GM23338 (cell line): ENCODE measurements at regions not wholly inside any gene's neighbourhood (a gene's known extent, or its start where the extent isn't known, plus 50 kb on each side); places are given as distances from the start of the nearest gene placed in this dataset.

ENCODE experiments used
- CREB1 ChIP-seq: fragments of 250-450 bp; sonication (Bioruptor Pico); IDR thresholded peaks from 2 replicates; pipeline ENCODE4 v1.5.0; 2020; ENCODE audit warnings: low read depth, mild to moderate bottlenecking, moderate library complexity
- CTCF ChIP-seq, 2 experiments: fragments of 200-600 bp in 1 of 2; sonication (generic) in 1 of 2; conservative IDR thresholded peaks; 2 replicates each; pipeline versions ENCODE4 v1.5.1 to v1.6.1; 2016 to 2017; ENCODE audit warnings: antibody characterized with exemption in 2 of 2, low read depth in 2 of 2, mild to moderate bottlenecking in 2 of 2, moderate library complexity in 1 of 2
- EZH2 ChIP-seq: fragments of 200-600 bp; sonication (generic); IDR thresholded peaks from one replicate; pipeline ENCODE4 v1.8.0; 2017; ENCODE audit warnings: antibody characterized with exemption, mild to moderate bottlenecking, low read depth; ENCODE audit not compliant: unreplicated experiment
- TF ChIP-seq, protein P1 (sequence below): IDR thresholded peaks from one replicate; pipeline ENCODE4 v1.6.1; 2018; ENCODE audit warnings: antibody characterized with exemption; ENCODE audit not compliant: unreplicated experiment

DNA sequence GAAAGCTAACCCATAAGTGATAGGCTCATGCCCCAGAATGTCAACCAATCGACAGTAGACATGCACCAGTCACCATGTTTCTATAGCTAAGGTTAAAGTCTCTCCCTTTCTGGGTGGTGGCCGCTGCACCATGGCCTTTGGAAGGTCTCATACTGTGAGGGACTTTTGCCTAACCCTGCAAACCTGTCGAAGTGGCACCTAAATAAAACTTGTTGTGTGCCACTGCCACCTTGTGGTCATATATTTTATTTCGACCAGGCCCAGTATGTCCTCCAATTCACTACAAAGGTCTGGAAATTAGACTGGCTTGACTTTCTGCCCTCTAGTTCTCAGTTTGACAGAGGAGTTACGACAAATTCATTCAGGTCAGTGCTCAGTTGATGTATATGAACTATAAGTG, 163.1 kb downstream of the SMARCA1 start:
- TF ChIP-seq CTCF (conservative IDR thresholded peaks at IDR 0.05; ENCODE audit: low read depth in 2 of 2) (peak; percentile 62 to 72), EZH2 (no peak), CREB1 (CRISPR knock-in tag) (no peak)
- TF ChIP-seq, protein P1, sequence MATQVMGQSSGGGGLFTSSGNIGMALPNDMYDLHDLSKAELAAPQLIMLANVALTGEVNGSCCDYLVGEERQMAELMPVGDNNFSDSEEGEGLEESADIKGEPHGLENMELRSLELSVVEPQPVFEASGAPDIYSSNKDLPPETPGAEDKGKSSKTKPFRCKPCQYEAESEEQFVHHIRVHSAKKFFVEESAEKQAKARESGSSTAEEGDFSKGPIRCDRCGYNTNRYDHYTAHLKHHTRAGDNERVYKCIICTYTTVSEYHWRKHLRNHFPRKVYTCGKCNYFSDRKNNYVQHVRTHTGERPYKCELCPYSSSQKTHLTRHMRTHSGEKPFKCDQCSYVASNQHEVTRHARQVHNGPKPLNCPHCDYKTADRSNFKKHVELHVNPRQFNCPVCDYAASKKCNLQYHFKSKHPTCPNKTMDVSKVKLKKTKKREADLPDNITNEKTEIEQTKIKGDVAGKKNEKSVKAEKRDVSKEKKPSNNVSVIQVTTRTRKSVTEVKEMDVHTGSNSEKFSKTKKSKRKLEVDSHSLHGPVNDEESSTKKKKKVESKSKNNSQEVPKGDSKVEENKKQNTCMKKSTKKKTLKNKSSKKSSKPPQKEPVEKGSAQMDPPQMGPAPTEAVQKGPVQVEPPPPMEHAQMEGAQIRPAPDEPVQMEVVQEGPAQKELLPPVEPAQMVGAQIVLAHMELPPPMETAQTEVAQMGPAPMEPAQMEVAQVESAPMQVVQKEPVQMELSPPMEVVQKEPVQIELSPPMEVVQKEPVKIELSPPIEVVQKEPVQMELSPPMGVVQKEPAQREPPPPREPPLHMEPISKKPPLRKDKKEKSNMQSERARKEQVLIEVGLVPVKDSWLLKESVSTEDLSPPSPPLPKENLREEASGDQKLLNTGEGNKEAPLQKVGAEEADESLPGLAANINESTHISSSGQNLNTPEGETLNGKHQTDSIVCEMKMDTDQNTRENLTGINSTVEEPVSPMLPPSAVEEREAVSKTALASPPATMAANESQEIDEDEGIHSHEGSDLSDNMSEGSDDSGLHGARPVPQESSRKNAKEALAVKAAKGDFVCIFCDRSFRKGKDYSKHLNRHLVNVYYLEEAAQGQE = no peak
